ENCODE measurements at regions not wholly inside any gene's neighbourhood (a gene's known extent, or its start where the extent isn't known, plus 50 kb on each side); places are given as distances from the start of the nearest gene placed in this dataset.

- no peak overlapping the region for H3K4me3 ChIP-seq (ENCODE audit: low read depth, low read length)
- no peak for DNase-seq (ENCODE audit: low read depth)
- H3K27me3 ChIP-seq (ENCODE audit: control insufficient read depth, insufficient read depth, low read length), result no peaks in the 10 kb centered on the region
- H3K36me3 ChIP-seq (ENCODE audit: control insufficient read depth, insufficient read depth, low read length), result no peaks in the 10 kb centered on the region
- TF ChIP-seq, protein P1, sequence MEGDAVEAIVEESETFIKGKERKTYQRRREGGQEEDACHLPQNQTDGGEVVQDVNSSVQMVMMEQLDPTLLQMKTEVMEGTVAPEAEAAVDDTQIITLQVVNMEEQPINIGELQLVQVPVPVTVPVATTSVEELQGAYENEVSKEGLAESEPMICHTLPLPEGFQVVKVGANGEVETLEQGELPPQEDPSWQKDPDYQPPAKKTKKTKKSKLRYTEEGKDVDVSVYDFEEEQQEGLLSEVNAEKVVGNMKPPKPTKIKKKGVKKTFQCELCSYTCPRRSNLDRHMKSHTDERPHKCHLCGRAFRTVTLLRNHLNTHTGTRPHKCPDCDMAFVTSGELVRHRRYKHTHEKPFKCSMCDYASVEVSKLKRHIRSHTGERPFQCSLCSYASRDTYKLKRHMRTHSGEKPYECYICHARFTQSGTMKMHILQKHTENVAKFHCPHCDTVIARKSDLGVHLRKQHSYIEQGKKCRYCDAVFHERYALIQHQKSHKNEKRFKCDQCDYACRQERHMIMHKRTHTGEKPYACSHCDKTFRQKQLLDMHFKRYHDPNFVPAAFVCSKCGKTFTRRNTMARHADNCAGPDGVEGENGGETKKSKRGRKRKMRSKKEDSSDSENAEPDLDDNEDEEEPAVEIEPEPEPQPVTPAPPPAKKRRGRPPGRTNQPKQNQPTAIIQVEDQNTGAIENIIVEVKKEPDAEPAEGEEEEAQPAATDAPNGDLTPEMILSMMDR (IDR thresholded peaks at IDR 0.05; ENCODE audit: insufficient read depth, low read length, poor library complexity, severe bottlenecking), result no peak
Observed at GRCh38 chr12:24603371-24603770, 345.5 kb downstream of the BCAT1 start.

- Histone ChIP-seq H3K36me3 (ENCODE audit: control insufficient read depth, insufficient read depth, low read length) (no peaks in the 10 kb centered on the region), H3K4me3 (ENCODE audit: low read depth, low read length) (no peak overlapping the region), H3K27me3 (ENCODE audit: control insufficient read depth, insufficient read depth, low read length) (no peaks in the 10 kb centered on the region)
- TF ChIP-seq, protein P1 (IDR thresholded peaks at IDR 0.05; ENCODE audit: insufficient read depth, low read length, poor library complexity, severe bottlenecking), result no peak
- peak; percentile 57 for DNase-seq (ENCODE audit: low read depth)
Observed at GRCh38 chr12:24600996-24601395, 347.9 kb downstream of the BCAT1 start.

DNA sequence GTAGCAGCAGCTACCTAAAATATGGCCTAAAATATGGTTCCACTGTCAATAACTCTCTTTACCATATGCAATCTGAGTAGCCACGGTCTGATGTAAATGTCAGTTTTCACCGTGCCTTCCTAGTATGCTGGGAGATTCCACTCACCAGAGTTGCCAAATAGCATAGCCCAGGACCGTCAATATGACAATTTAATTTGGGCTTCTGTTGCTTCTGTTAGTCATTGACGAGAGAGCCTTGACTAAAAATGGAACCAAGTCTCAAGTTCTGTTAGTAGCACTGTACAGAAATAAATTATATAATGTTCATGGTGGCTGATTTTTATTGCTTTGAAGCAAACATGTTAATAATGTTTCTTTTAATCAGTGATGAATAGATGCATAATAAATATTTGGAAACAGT is 348.4 kb downstream of the BCAT1 start:
- DNase-seq (ENCODE audit: low read depth), result no peak
- TF ChIP-seq, protein P1 (IDR thresholded peaks at IDR 0.05; ENCODE audit: insufficient read depth, low read length, poor library complexity, severe bottlenecking), result no peak
- no peaks in the 10 kb centered on the region for H3K27me3 ChIP-seq (ENCODE audit: control insufficient read depth, insufficient read depth, low read length)
- H3K36me3 ChIP-seq (ENCODE audit: control insufficient read depth, insufficient read depth, low read length), result no peaks in the 10 kb centered on the region
- no peak overlapping the region for H3K4me3 ChIP-seq (ENCODE audit: low read depth, low read length)

DNA sequence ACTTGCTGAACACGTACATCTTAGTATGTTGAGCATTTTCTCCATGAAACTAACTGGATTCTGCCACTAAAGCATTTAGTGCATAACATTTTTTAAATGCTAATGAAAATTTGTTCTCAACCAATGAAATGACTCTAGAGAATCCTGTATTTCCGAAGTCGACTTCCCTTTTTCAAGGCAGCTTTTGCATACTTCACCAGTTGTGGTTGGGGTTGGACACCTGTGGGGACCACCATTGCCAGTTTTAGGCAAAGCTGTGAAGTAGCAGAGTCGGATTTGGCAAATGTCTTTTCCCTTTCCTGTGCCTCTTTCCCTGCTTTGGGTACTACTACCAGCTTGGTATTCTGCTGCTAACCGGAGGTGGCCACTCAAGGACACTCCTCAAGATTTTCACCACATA is 349.2 kb downstream of the BCAT1 start:
- no peak for DNase-seq (ENCODE audit: low read depth)
- TF ChIP-seq, protein P1 (IDR thresholded peaks at IDR 0.05; ENCODE audit: insufficient read depth, low read length, poor library complexity, severe bottlenecking), result no peak
- Histone ChIP-seq H3K4me3 (ENCODE audit: low read depth, low read length) (no peak overlapping the region), H3K27me3 (ENCODE audit: control insufficient read depth, insufficient read depth, low read length) (no peaks in the 10 kb centered on the region), H3K36me3 (ENCODE audit: control insufficient read depth, insufficient read depth, low read length) (no peaks in the 10 kb centered on the region)

DNA sequence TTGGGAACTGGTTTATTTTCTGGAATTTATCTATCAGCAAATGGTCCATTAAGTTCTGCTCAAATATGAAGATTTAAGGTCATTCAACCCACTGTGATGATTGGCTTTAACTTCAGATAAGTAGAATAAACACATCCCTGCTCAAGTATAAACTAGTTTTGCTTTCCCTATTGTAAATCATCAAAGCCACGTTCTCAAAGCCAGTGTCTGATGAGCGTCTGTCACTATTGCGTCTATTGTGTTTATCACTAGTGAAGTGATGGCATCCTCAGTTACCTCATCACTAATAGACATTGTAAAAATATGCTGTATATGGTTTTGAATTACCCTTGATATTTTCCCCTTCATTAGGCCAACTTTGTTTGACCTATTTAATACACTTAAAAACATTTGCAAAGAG is 351.3 kb downstream of the BCAT1 start:
- TF ChIP-seq, protein P1 (IDR thresholded peaks at IDR 0.05; ENCODE audit: insufficient read depth, low read length, poor library complexity, severe bottlenecking), result no peak

GRCh38 chr12:24596768-24597388 is 352.0 kb downstream of the BCAT1 start:
- Histone ChIP-seq H3K36me3 (ENCODE audit: control insufficient read depth, insufficient read depth, low read length) (no peaks in the 10 kb centered on the region), H3K4me3 (ENCODE audit: low read depth, low read length) (no peak overlapping the region), H3K27me3 (ENCODE audit: control insufficient read depth, insufficient read depth, low read length) (no peaks in the 10 kb centered on the region)
- DNase-seq (ENCODE audit: low read depth), result no peak
- TF ChIP-seq, protein P1 (IDR thresholded peaks at IDR 0.05; ENCODE audit: insufficient read depth, low read length, poor library complexity, severe bottlenecking), result peak; percentile 59

More for the DNA sequence above, 351.3 kb downstream of the BCAT1 start:
- no peak for DNase-seq (ENCODE audit: low read depth)
- Histone ChIP-seq H3K36me3 (ENCODE audit: control insufficient read depth, insufficient read depth, low read length) (no peaks in the 10 kb centered on the region), H3K4me3 (ENCODE audit: low read depth, low read length) (no peak overlapping the region), H3K27me3 (ENCODE audit: control insufficient read depth, insufficient read depth, low read length) (no peaks in the 10 kb centered on the region)

All from kidney epithelial cell (primary cell).